HG03108 (cell line): ENCODE measurements at regions not wholly inside any gene's neighbourhood (a gene's known extent, or its start where the extent isn't known, plus 50 kb on each side); places are given as distances from the start of the nearest gene placed in this dataset.
"Not testable (repeated sequence)": the region's sequence is repeated elsewhere in the genome, so short reads cannot be mapped to it uniquely, and the experiment has no call there.

Experiments
- ATAC-seq: cut with Tn5 transposase; IDR thresholded peaks from one replicate; pipeline ENCODE4 v1.9.1; 2021; ENCODE audit warnings: moderate library complexity; ENCODE audit not compliant: unreplicated experiment

DNA sequence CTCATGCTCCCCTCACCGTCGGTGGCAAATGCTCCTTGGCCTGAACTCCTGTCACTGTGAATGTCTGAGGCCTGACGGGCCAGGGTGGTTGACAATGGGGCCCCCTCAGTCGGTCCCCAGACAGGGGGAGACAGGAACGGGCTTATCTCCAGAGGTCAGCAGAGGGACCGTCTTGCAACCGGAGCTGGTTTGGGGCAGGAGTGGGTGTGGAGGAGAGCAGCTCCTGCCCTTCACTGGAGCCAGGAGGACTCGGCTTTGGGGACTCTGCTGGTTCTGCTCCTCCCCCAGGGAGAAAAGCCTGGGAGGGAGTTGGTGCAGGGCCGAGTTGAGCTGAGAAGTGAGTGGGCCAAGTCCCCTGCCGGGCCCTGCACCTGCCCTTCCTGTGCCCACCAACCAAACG lies 354.4 kb downstream of the BRD1 start:
- ATAC-seq, result no peak

DNA sequence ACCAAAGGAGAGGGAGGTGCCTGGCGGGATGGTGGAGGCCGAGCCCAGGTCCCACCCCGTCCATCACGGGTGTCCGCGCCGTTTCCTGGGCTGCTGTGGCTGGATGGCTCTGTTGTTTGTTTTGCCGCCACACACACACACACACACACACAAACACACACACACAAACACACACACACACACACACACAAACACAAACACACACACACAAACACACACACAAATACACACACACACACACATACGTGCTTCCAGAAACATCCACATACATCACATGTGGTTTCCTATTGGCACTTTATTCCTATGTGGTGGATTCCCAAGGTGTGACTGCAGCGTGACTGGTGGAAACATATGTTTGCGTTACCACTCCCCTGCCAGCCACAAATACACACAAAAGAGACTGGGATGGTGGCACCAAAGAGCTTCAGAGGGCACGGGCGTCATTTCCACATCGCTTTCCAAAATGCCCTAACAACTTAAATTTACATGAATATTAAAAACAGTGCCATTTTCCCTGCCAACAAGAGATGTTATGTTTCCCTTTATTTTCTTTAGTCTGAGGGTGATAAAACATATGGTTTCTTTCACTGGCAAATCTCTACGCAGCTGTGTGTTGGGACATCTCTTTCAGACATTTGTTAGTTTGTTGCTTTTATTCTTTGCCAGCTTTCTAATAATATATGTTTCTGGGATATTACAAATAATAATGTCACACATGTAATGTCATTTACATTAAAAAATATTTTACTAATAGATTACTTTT lies 356.8 kb downstream of the BRD1 start:
- ATAC-seq, result no peak

DNA sequence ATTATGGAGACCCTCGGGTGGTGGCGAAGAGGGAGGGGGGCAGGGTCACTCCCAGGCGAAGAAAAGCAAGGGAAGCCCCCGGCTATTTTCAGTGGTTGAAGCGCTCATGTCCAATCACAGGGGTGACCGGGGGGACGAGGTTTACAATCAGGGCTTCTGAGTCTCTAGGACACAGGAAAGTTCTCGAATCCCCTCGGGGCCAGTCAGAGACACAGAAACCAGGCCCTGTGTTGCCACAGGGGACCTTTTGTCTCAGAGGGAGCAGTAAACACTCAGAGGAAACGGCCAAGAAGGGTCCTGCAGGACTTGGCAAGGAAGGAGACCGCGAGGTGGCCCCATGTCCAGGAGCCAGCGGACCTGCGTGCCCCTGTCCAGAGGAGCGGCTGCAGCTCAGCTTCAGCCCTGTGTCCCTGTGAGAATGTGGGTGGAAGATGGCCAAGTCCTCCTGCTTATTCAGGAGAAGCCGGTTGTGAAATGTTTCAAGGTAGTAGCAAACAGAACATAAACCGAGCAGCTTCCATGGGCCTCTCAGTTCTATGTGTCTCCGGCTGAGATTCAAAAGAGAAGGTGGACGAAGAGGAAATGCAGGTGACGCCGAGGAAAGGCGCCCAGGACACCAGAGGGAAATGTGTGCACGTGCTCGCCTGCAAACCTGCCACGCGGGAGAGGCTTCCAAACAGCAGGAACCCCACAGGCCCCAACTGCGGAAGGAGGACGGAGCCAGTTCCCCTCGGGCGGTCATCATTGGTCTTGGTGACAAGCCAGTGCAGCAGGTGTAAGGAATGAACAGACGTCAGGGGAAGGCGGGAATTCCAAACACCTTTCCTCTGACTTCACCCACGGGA lies 357.6 kb downstream of the BRD1 start:
- no peak for ATAC-seq

DNA sequence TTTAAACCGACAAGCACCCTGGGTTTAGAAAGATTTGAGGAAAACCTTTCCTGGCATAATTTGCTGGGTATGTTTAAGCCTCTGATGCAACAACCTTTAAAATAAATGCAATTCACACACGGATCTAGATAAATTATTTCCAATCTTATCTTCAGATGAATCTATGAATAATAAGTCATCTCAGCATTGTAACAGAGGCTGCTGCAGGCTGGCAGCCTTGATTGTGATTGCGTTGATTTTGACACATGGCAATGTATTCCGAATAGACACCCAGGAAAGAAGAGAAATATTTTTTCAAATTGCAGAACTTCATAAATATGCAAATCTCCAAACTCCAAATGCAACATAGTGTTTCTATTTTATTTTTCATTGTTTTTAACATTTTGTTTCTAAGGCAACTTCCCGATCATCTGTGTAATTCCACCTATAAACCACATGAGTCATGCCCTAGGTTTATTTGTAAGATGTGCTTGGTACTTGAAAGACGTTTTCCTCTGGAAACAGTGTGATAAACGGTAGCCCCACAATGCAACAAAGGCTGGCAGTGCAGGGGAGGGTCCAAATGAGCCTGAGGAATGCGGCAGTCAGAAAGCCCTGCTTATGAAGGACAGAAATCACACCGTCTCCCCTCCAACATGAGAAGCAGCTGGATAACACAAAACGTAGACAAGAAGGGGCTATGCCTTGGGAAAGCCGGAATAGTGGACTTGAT lies 359.0 kb downstream of the BRD1 start:
- ATAC-seq, result no peak

DNA sequence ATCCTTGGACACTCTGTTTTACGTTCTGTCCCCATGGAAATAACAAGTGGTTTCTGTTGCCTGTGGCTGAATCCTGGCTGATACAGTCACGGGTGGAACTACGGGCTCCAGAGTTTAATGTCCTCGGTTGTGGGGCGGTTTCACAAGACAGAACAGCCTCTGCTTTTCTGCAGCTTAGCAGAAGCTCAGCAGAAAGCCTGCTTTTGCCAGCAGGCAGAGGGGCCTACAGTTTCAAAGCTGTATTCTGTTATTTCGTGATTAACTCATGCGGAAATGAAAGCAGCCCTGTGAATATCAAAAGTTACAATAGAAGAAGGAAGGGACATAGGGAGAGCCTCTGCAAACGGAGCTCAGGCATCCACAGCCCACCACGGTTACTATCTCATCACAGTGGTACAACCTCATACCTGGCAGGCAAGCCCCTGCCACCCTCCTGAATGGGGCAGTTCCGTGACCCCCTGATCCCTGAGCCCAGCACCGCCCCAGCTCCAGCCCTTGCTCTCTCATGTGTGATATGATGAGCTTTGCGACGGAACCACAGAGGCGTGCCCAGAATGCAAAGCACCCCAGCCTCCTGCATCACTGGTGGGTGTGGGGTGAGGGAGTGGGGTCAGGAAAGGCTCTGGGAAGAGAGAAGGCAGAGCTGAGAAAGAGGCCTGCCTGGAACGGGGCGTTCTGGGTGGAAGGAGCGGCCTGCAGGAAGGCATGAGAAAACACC lies 360.6 kb downstream of the BRD1 start:
- ATAC-seq, result no peak

DNA sequence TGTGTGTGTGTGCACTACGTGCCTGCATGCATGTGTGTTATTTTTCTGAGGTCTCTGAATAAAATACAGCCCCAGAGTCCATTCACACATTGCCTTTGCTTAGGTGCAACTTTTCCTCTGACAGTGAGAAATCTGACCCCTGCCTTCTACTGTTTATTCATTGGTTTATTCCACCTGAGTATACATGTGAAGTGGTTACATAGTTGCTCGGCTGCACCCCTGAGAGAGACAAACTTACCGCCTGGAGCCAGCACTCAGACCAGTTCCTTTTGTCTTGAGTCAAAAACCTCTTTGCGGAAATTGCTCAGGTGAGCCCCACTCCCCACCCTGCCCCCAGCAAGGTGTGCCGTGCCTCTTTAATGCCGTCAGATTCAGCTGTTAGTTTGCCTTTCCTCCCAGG lies 363.6 kb downstream of the BRD1 start:
- no peak for ATAC-seq

DNA sequence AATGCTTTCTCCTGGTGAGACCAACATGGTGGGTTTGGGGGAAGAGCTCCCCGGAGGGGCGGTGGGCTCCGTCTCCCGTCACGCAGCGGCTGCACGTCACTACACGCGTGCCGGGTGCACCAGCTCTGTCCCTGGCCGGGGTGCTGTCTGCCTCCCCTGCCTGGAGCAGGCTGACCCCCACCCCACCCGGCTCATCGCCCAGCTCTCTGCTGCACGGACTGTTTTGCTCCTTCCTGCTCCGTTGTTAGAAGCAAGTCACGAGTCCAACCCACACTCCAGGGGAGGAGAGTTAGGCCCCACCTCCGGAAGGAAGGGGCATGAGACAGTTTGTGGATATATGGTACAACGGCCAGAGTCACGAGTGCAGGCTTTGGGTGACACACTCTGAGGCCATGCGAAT lies 364.9 kb downstream of the BRD1 start:
- no peak for ATAC-seq

DNA sequence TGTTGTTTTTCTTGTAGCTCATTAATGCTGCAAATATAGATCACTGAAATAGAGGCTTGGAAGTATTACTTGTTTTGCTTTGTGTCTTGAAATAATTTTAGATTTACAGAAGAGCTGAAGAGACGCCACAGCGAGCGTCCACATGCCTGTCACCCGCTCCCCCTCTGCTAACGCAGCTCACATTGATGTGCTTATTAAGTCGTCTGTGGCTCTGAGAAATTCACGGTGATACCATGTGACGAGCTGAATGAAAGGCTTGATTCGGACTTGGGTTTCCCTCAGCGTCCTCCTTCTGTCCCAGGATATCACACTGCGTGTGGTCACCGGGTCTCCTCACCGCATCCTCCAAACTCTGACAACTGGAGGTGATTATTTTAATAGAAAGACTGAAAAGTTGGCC lies 365.4 kb downstream of the BRD1 start:
- ATAC-seq, result no peak

DNA sequence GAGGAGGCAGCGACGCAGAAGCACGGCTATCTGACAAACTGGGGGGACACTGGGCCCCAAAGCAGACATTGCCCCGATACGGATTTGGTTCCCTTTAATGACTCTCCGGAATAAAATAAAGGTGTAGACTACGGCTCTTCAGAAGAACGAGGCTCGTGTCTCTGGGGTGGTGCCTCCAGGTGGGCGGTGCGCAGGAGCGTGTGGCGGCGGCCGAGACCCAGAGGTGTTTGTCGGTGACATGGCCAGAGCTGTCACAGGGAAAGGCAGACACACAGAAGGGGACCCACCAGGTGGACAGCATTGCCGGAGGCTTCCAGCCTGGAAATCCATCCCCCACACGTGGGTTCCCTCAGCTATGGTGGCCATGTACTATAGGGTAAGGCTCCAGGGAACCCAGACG lies 366.0 kb downstream of the BRD1 start:
- ATAC-seq, result no peak

DNA sequence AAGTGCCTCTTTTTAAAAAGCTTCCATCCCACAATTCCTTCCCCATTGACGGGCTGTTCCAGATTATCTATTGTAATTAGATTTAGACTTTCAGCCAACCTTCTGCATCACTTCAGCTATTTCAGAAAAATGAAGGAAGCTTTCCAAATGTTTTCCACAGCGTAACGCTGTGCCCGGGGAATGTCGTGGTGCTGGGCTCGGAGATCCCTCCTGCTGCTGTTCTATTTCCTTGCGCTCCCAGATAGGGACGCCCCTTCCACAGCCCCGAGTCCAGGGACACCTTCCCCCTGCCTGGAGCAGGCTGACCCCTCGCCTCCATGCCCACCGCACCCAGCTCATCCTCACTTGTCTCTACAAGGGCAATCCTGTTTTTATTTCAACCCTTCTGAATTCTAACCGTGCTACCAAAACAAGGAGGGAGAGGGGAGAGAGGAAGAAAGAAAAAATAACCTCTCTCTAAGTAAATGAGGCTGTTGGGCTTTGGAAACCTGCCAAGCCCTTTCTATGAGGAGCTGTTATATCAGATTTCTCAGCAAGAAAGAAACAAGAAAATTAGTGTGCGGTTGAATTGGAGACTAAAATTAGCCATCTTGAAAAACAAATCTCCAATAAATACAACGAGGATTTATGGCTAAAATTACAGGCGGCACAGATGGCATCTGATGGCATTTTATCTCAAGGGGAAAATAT lies 366.9 kb downstream of the BRD1 start:
- ATAC-seq, result no peak

DNA sequence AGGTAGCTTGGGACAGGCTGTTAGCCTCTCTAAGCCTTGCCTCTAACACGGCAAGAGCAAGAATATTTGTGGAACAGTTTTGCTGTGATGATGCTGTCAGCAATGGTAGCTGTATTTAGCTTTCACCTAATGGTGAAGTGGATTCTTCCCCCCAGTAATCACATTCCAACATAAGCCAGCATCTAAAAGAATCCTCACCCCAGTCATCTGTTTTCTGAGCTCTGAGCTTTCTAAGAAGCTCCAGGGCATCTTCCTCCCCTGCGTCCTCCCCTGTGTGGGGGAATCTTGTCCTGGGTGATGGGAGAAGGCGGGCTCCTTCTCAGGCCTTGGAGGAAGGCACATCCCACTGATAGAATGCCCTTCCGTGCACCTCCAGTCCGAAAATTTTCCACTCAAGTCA lies 367.6 kb downstream of the BRD1 start:
- ATAC-seq, result no peak

DNA sequence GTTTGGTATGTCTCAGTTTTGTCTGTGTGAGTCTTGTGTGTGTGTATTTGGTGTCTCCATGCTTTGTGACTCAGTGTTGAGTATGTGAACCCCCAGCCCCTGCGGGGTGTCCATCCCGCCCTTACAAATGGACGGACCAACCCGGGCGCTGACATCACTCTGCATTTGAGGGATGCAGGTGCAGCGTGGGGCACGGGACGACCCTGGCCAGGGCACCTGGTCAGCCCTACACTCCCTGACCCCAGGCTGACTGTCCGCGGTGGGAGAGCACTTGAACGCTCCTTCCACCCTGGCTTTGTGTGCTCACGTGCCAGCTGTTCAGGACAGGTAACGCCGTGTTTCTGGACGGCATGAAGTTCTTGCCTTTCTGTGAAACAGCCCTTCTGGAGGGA lies 369.0 kb downstream of the BRD1 start:
- ATAC-seq, result no peak

DNA sequence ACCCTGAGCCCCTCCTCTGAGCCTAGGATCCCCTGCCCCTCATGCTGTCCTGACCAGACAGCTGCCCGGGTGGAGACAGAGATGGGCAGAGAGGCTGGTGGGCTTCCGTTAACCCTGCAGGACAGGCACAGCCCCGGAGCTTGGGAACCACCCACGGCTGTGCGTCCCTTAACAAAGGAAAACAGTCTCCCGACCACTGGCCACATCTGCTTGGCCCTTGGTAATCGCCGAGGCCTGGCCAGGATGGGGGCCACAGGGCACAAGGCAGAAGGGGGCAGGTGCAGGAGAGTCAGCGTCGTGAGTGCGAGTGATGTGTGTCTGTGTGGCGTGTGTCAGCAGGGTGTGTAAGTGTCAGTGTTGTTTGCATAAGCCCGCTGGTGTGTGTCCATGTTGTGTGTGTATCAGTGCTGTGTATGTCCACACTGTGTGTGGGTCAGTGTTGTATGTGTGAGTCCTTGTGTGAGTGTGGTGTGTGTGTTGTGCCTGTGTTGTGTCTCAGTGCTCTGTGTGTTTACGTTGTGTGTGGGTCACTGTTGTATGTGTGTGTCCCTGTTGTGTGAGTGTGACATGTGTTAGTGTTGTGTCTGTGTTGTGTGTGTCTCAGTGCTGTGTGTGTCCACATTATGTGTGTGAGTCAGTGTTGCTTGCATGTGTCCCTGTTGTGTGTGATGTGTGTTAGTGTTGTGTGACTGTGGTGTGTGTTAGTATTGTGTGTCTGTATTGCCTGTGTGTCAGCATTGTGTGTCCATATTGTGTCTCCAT lies 369.5 kb downstream of the BRD1 start:
- no peak for ATAC-seq

DNA sequence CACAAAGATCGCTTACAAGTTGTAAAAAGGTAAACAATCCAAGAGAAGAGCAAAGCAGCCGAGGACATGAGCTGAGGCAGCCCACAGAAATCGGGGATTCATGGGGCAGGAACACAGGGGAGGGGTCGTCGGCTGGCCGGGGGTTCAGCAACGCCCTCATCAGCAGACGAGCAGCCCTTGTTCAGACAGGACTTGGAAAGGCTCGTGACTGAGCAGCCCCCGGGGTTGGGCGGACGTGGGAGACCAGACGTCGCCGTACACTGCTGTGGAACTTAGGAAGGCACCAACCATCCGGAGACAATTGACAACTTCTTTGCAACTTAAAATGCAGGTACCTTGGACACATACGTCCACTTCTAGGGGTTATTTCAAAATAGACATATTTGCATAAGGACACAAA lies 370.5 kb downstream of the BRD1 start:
- no peak for ATAC-seq

DNA sequence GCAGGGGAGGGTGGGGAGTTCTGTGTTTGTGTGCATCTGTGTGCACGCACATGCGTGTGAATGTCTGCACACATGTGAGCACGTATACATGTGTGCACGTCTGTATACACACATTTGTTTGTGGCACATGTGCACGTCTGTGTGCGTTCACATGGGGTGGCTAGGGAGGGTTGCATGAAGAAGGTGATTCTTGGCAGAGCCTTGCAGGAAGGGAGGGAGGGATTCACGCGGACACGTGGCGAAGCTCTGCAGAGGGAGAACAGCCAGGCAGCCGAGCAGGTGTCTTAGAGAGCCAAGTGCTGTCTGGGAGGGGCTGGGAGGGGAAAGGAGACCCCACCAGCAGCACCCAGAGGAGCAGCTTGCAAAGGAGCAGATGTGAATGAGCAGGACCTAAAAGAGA lies 372.1 kb downstream of the BRD1 start:
- no peak for ATAC-seq

DNA sequence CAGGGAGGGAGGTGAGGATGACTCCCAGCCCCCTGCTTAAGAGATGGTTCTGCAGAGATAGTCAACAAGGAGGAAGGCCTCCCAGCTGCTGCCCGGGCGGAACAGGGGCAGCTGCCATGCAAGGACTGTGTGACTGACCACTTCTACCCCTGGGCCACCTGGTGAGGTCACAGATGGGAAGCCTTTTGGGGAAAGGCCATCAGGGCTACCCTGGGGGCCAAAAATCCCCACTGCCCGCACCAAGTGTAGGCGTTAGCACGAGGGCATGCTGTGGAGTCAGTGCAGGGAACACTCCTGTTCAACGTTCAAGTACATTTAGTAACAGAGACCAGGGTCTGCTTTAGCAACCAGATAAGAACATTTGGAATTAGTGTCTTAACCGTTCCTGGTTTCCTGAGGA lies 372.9 kb downstream of the BRD1 start:
- no peak for ATAC-seq

DNA sequence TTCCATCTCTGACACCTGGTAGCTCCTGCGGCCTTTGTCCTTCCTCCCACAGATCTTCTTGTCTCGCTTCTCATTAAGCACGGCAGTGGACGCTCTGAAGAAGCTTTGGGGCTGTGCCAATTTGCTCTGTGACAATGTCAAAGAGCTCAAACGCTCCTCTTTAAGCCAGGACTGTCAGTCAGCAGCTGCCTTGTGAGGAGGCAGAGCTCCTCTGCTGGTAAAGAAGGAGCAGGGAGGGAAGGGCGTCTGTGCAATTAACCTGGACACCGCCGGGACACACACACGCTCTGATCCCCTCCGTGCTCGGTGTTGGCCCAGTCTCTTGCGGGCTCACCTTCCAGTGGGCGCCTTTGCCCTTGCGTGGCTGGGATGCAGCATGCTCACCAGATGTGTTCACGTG lies 373.9 kb downstream of the BRD1 start:
- ATAC-seq, result no peak

DNA sequence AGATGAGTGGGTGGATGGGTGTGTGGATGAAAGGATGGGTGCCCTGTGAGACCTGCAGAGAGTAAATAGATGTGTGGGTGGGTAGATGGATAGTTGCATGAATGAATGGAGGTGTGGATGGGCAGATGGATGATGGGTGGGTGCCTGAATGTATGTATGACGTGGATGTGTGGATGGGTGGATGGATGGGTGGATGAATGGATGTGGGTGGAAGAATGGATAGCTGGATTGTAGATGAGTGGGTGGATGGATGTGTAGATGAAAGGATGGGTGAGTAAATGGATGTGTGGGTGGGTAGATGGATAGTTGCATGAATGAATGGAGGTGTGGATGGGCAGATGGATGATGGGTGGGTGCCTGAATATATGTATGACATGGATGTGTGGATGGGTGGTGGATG lies 374.7 kb downstream of the BRD1 start:
- not testable (repeated sequence) for ATAC-seq

DNA sequence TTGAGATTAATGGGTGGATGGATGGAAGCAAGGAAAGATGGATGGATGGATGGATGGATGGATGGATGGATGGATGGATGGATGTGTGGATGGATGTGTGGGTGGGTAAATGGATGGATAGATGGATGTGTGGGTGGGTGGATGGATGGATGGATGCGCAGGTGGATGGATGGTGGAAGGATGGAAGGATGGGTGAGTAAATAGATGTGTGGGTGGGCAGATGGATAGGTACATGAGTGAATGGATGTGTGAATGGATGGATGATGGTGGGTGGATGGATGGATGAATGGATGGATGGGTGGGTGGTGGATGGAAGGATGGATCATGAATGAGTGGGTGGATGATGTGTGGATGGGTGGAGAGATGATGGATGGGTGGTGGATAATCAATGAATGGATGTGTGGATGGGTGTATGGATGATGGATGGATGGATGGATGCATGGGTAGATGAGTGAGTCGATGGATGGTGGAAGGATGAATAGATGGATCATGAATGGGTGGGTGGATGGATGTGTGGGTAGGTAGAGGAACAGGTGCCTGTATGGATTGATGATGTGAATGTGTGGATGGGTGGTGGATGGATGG lies 375.2 kb downstream of the BRD1 start:
- ATAC-seq, result no peak
